ENCODE measurements at regions not wholly inside any gene's neighbourhood (a gene's known extent, or its start where the extent isn't known, plus 50 kb on each side); places are given as distances from the start of the nearest gene placed in this dataset.
A peak's percentile ranks its signal among the peaks of the same experiment; 100 is the strongest.
"Not testable (repeated sequence)": the region's sequence is repeated elsewhere in the genome, so short reads cannot be mapped to it uniquely, and the experiment has no call there.

DNA sequence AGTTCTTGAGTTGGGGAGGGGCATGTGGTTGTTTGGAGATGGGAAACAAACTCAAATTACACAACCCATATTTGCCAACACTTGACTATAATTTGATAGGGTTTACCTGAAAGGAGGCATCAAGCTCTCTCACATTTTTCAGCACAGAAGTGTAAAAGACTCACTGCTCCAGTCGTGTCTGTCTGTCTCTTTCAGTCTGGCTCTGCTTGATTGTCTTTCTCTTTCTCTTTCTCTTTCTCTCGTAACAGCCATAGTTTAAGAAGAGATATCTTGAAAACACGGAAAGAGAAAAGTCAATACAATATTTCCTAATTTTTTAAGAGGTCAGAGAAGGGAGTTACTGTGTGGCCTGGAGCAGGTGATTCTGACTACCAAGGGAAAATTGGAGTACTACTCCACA, 413.6 kb upstream of the CXorf51A start:
- DNase-seq (ENCODE audit: low spot score) (no peak), FAIRE-seq (no peak)

- FAIRE-seq: peak; percentile 85
- DNase-seq (ENCODE audit: low spot score): peak; percentile 69
Measured at GRCh38 chrX:147226801-147227200, 412.3 kb upstream of the CXorf51A start.

DNA sequence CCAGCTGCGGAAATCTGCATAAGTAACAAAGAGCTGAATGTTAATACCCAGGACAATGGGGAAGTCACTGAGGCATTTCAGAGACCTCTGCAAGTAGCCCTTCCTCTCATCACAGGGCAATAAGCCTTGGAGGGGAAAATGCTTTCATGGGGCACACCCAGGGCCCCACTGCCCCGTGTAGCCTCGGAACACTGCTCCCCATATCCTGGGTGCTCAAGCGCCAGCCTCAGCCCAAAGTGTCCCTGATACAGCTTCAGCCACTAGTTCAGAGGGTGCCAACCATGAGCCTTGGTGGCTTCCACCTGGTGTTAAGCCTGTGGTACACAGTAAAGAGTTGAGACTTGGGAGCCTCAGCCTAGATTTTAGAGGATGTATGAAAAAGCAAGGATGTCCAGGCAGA, 402.8 kb upstream of the CXorf51A start:
- DNase-seq (ENCODE audit: low spot score) (no peak), FAIRE-seq (no peak)

- not testable (repeated sequence) for FAIRE-seq; DNase-seq (ENCODE audit: low spot score)
Measured at GRCh38 chrX:147200494-147200893, 385.9 kb upstream of the CXorf51A start.

DNA sequence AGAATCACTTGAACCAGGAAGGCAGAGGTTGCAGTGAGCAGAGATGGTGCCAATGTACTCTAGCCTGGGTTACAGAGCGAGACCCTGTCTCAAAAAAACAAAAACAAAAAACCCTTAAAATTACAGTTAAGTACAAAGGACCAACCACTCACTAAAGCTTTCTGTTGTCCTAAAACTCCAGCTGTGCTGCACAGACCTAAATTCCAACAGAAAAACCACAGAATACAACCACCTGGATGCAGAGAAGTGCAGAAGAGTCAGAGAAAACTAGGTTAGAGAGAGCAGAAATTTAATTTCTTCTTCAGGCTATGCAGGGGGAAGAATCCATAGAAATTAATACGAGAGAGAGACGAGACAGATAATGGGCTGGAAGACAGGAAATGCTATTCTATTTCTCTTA, 376.8 kb upstream of the CXorf51A start:
- no peak for DNase-seq (ENCODE audit: low spot score)
- no peak for FAIRE-seq

- FAIRE-seq: peak; percentile 87
- DNase-seq (ENCODE audit: low spot score): peak; percentile 41
Measured at GRCh38 chrX:147183161-147183560, 368.6 kb upstream of the CXorf51A start.

- FAIRE-seq (peak; percentile 90), DNase-seq (ENCODE audit: low spot score) (peak; percentile 68)
Measured at GRCh38 chrX:147180886-147181285, 366.3 kb upstream of the CXorf51A start.

- no peak for DNase-seq (ENCODE audit: low spot score)
- no peak for FAIRE-seq
Measured at GRCh38 chrX:147179625-147180024, 365.1 kb upstream of the CXorf51A start.

DNA sequence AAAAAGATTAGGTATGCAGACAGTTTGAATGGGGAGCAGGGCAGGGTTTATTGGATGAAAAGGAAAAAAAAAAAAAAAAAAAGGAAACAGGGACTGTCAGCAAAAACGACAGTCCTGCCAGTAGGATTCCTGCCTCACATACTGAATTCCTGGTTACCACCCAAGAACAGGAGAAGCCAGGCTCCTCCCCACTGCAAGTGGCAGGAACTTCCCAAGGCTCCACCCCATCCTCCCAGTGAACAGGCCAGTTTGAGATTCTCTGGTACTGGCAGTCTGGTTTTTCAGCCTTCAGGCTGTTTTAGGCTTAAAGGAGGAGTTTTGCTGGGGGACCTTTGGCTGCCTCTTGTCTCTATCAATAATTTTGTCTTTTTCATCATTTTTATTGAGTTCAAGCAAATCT, 360.0 kb upstream of the CXorf51A start:
- peak; percentile 24 for FAIRE-seq
- no peak for DNase-seq (ENCODE audit: low spot score)

- DNase-seq (ENCODE audit: low spot score): no peak
Measured at GRCh38 chrX:147173594-147173993, 359.1 kb upstream of the CXorf51A start.

DNA sequence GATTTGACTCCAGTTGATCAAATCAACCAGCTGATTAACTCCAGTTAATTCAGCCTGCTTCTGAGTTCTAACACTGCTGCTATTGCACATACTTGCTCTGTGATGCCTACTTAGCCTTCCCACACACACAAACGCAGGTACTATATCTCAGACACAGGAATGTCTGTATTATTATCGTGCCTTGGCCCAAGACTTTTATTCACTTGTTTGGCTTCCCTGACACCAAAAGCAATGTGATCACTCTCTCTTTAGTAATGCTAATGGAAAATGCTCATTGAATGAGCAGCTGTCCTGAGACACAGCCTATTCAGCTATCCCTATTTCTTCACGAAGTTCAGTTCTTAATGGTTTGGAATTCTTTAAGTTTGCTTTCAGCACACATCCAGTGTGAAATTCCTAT, 356.4 kb upstream of the CXorf51A start:
- FAIRE-seq: no peak
- no peak for DNase-seq (ENCODE audit: low spot score)

More at GRCh38 chrX:147173594-147173993, 359.1 kb upstream of the CXorf51A start:
- FAIRE-seq: no peak

Measured in RCC 7860 (cell line).